Activated naive CD4-positive, alpha-beta T cell treated with anti-CD3 and anti-CD28 coated beads, Interleukin-2, amount 50 U/mL, for 72 hours (primary cell): ENCODE measurements at regions not wholly inside any gene's neighbourhood (a gene's known extent, or its start where the extent isn't known, plus 50 kb on each side); places are given as distances from the start of the nearest gene placed in this dataset.

ENCODE experiments used
- ATAC-seq, 2 donors: fragments of 150-1000 bp; cut with Tn5 transposase; 2 replicates each; pipeline ENCODE4 v1.10.0; 2021; ENCODE audit warnings: mild to moderate bottlenecking in 2 of 2, moderate library complexity in 2 of 2
- DNase-seq, 2 donors: peaks; one replicate each; pipeline ENCODE4 v3.0.0; 2021 to 2022; ENCODE audit warnings: low spot score in 2 of 2
- H3K27ac Mint-ChIP-seq, 2 donors: one replicate each; pipeline ENCODE4 v1.8.0; 2022; ENCODE audit warnings: mild to moderate bottlenecking in 2 of 2, mixed read lengths in 2 of 2
- H3K36me3 Mint-ChIP-seq, 2 donors: one replicate each; pipeline ENCODE4 v1.8.0; 2022; ENCODE audit warnings: mixed read lengths in 2 of 2
- H3K9me3 Mint-ChIP-seq, 2 donors: one replicate each; pipeline ENCODE4 v1.8.0; 2022; ENCODE audit warnings: mixed read lengths in 2 of 2

DNA sequence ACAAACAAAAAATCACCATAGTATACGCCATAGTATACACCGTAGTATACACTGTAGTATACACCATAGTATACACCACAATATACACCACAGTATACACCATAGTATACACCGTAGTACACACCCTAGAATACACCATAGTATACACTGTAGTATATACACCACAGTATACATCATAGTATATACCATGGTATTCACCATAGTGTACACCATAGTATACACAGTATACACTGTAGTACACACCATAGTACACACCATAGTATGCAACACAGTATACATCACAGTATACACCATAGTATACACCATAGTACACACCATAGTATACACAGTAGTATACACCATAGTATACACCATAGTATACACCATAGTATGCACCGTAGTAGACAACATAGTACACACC, 157.6 kb upstream of the ADARB2 start:
- no peak for ATAC-seq
- Mint-ChIP-seq H3K27ac (no peak overlapping the region), H3K9me3 (no peaks in the 10 kb centered on the region), H3K36me3 (no peaks in the 10 kb centered on the region)
- DNase-seq, result no peak

DNA sequence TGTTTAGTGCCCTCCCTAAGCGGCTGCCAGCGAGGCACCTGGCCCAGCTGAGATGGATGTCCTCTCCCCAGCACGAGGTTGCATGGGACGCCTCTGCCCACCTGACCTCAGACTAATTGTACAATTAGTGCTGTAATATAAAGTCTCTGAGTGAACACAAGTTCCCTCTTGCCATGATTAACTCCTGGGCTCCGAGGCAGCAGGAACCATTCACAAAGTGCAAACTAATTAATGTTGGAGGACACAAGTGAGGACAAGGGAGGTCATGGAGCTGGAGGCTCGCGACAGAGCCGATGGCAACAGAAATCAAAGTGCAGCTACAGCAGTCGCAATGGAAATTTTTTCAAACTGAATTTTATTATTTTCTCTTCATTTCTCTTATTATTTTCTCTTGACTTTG, 156.6 kb upstream of the ADARB2 start:
- Mint-ChIP-seq H3K27ac (no peak overlapping the region), H3K36me3 (no peaks in the 10 kb centered on the region), H3K9me3 (no peaks in the 10 kb centered on the region)
- ATAC-seq (no peak), DNase-seq (no peak)

DNA sequence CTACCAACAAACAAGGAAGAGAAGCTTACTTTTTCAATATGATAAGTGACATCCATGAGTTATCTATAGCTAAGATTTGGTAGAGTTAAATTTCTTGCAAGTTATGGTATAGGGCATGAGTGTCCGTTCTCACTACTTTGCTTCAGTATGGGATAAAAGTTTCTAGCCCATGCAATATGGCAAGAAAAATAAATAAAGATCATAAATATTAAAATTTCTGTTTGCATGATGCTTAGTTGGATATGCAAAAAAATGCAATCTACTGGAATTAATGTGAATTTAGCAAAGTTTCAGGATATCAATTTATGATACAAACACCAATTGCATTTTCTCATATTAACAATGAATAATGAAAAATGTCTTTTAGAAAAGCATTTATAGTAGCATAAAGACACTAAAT, 148.7 kb upstream of the ADARB2 start:
- no peak overlapping the region for H3K27ac Mint-ChIP-seq
- H3K9me3 Mint-ChIP-seq, result peaks cover 3 to 8% of the 10 kb centered on the region in 2 donors
- ATAC-seq (no peak), DNase-seq (no peak)
- H3K36me3 Mint-ChIP-seq, result no peaks in the 10 kb centered on the region

DNA sequence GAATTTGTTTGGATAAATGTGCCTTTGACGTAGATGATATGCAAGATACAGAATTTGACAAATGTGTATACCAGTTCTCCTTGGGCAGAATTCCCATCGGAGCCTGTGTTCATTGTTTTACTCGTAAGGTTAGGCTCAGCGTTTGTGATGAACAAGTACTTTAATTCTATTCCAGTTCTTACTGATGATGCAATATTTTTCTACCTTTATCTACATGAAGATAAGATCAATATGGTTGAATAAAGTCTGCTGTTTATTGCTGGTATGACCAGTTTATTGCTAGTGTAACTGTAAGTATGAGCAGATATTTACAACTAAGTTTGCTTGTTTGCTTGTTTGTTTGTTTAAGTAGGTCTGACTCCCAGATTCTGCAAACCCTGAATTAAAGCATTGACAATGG, 145.4 kb upstream of the ADARB2 start:
- no peak overlapping the region for H3K27ac Mint-ChIP-seq
- ATAC-seq, result no peak
- no peak for DNase-seq
- no peaks in the 10 kb centered on the region for H3K36me3 Mint-ChIP-seq
- peaks cover 3 to 8% of the 10 kb centered on the region in 2 donors for H3K9me3 Mint-ChIP-seq

DNA sequence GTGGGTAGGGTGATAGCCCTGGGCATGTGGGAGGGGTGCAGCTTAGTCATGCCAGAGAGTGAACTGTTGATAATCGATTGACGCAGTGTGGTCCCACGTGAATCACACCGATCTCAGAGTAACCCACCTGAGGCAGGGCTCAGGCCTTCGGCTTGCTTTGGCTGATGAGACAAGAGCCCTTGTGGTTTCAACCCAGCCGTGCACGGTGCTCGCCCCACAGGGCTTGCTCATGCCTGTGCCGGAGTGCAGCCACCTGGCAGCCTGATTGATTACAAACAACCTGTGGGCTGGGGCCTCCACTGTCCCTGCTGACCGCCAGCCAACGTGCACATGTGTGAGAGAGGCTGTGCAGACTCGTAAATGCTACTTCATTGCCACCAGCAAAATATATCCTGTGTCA, 144.9 kb upstream of the ADARB2 start:
- peaks cover 3 to 8% of the 10 kb centered on the region in 2 donors for H3K9me3 Mint-ChIP-seq
- no peaks in the 10 kb centered on the region for H3K36me3 Mint-ChIP-seq
- H3K27ac Mint-ChIP-seq, result no peak overlapping the region
- no peak for ATAC-seq
- DNase-seq, result no peak

DNA sequence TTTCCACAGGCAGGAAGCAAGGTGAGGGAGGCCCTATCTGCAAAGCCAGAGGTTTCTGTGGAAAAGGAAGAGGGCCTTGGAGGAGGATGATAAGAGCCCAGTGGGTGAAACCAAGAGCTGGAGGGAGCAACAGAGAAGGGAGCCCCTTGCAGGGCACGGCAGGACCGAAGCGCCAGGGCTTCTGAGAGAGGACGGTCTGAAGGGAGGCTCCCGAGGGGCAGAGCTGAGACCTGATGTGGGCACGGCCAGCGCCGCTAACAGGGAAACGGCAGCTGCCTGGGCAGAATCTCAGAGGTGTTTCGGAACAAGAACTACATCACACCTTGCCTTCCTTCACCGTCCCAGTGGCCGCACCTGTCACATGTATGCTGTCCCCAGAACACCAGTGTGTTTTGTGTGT, 144.3 kb upstream of the ADARB2 start:
- peaks cover 3 to 8% of the 10 kb centered on the region in 2 donors for H3K9me3 Mint-ChIP-seq
- ATAC-seq (no peak), DNase-seq (no peak)
- no peaks in the 10 kb centered on the region for H3K36me3 Mint-ChIP-seq
- no peak overlapping the region for H3K27ac Mint-ChIP-seq

DNA sequence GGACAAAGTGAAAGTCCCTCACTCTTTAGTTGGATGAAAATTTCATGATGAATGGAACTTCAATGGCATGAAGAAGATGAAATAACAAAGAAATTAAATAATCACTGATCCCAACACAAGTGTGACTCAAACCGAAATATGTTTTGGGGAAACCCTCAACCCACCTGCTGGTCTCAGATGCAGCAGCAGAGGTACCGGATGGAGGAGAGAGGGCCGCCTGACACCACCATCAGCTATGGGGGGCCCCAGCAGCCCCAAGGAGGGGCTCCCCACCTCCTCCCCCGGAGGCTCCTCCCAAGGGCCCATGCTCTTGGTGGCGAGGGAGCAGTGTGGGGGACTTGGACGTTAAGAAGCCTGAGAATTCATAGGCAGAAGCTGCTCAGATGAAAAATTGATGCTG, 137.2 kb upstream of the ADARB2 start:
- ATAC-seq, result no peak
- Mint-ChIP-seq H3K36me3 (no peaks in the 10 kb centered on the region), H3K27ac (no peak overlapping the region), H3K9me3 (no peaks in the 10 kb centered on the region)
- DNase-seq, result no peak

DNA sequence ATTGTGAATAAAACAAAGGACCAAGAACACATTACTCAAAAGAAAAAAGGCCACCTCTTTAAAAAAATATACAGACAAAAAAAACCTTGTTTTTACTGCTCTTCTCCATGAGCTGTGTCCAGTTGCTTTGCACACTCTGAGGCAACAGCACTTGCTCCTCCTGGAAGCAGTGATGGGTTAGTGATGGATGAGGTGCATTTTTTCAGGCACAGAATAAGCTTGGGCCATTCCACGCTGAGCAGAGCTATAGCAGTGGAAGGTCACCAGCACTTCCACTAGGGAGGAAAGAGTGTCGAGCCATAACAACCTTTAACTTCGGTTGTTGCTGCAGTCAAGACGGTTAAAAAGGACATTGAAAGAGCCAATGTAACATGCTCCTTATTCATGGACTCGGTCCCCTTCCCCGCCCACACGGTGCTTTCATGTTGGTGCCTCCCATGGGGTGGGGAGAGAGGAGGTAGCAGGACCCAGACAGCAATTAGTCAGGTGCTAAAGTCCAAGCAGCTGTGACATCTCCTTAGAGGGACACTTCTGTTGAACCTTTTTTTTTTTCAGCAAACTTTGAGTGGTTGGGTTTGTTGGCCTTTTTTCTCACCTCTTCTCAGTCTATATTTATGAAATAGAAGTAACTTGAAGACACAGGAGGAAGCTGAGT, 136.5 kb upstream of the ADARB2 start:
- no peak for DNase-seq
- Mint-ChIP-seq H3K27ac (no peak overlapping the region), H3K36me3 (no peaks in the 10 kb centered on the region), H3K9me3 (no peaks in the 10 kb centered on the region)
- ATAC-seq, result no peak

DNA sequence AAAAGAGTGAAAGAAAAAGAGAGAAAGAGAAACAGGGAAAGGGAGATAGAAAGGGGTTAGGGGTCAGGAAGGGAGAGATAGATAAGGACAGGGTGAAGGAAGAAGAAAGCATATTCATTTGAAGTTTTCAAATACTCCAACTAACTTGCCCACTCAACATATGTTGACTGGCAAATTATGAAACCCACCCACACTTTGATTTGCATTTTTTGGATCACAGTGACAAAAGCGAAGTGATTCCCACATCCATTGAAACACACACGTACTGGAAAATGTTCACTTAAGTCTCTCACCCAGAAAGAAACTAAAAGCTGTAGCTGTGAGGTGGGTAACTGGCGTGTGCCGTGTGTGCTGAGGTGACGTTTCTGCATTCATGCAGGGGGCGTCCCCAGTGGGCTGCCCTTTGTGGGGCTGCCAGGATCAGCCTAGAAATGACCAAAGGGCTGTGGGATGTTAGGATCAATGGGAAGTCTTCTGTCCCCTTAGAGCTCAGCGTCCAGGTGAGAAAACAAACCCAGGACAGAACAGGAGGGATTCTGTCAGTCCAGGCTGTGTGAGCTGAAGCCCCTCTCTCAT, 134.9 kb upstream of the ADARB2 start:
- H3K27ac Mint-ChIP-seq, result no peak overlapping the region
- no peak for DNase-seq
- no peaks in the 10 kb centered on the region for H3K36me3 Mint-ChIP-seq
- no peaks in the 10 kb centered on the region for H3K9me3 Mint-ChIP-seq
- no peak for ATAC-seq

DNA sequence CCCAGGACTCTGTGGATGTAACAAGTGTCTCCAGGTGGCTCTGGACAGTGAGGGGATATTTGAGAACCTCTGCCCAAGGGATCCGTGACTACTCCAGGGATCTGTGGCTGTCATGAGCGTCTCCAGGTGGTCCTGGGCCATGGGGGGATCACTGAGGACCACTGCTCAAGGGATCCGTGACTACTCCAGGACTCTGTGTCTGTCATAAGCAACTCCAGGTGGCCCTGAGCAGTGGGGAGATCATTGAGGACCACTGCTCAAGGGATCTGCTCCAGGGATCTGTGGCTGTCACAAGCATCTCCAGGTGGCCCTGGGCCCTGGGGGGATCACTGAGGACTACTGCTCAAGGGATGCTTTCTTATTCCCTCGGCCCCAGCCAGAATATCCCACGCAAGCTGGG, 133.2 kb upstream of the ADARB2 start:
- ATAC-seq, result no peak
- Mint-ChIP-seq H3K9me3 (no peaks in the 10 kb centered on the region), H3K36me3 (no peaks in the 10 kb centered on the region), H3K27ac (no peak overlapping the region)
- no peak for DNase-seq

DNA sequence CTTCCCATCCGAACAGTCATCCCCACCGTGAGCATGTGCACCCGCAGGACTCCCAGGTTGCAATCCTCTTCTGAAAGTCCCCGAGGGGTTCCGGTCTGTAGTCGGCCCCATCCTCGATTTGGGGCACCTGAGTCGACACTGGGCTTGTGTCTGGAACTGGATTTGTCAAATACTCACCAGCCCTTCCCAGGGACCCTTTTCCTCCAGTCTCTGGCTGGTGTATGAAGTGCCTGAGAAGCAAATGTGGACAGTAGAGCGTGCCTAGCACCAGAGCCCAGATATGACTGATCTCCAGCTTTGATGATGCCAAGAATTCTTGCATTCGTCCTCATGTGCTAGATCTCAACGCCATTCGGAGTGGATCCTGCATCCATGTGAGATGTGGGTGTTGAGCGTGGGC, 132.5 kb upstream of the ADARB2 start:
- DNase-seq, result no peak
- Mint-ChIP-seq H3K36me3 (no peaks in the 10 kb centered on the region), H3K9me3 (peaks cover 0 to 5% of the 10 kb centered on the region in 2 donors), H3K27ac (no peak overlapping the region)
- ATAC-seq, result no peak

DNA sequence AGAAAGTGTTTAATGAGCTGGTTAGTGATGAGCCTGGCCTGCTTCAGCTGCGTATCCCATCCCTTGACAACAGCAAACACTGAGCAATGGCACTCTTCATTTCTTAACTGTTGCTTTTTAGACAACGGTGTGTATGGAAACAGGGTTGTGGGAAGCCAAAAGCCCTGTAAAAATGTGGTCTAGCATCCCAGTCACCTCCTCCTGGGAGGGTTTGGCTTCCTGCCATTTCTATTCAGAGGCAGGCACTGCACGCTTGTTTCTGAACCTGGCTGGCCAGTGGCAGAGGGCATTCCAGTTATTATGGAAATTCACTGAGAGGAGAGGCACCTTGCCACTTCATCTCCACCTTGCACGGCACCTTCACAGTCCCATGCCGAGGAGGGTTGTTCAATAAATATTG, 123.0 kb upstream of the ADARB2 start:
- H3K36me3 Mint-ChIP-seq, result peaks cover 6 to 11% of the 10 kb centered on the region in 2 donors
- peaks cover 8 to 10% of the 10 kb centered on the region in 2 donors for H3K9me3 Mint-ChIP-seq

DNA sequence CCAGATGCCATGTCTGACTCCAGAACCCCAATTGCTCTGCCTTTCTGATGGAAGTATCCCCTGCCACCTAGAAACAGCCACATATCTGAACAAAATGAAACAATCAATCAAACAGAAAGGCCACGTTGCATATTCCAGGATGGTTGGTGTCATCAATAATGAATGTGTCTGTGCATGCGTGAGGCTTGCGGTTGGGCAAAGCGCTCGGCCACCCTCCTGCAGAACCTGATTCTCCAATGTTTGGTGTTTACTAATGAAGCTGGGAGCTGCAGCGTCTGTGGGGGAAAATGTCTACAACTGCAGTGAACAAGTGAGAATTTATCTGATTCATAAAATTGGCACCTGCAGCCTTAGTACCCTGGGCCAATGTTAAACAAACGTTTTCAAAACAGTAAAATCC, 121.2 kb upstream of the ADARB2 start:
- H3K36me3 Mint-ChIP-seq, result peaks cover 2 to 3% of the 10 kb centered on the region in 2 donors
- ATAC-seq (no peak), DNase-seq (no peak)
- no peak overlapping the region for H3K27ac Mint-ChIP-seq
- peaks cover 1 to 4% of the 10 kb centered on the region in 2 donors for H3K9me3 Mint-ChIP-seq

More for the DNA sequence above, 123.0 kb upstream of the ADARB2 start:
- H3K27ac Mint-ChIP-seq, result no peak overlapping the region
- DNase-seq (no peak), ATAC-seq (no peak)

DNA sequence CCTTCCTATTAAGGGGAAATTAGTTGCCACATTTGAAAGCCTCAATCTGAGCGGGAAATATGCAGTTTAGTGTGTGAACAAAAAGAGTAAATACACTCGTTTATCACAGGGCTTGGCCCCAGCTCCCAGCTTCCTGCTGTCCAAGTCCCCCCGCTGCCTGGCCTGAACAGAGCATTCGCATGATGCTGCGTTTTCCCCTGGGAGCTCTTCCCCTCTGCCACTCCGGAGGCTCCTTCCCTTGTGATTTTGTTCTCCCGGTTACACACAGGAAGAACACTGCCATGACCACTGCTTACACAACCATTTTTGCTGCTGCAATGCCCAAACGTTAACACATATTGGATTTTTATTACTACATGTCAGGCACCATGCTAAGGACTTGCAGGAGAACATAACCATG, 120.7 kb upstream of the ADARB2 start:
- H3K27ac Mint-ChIP-seq, result no peak overlapping the region
- ATAC-seq, result no peak

DNA sequence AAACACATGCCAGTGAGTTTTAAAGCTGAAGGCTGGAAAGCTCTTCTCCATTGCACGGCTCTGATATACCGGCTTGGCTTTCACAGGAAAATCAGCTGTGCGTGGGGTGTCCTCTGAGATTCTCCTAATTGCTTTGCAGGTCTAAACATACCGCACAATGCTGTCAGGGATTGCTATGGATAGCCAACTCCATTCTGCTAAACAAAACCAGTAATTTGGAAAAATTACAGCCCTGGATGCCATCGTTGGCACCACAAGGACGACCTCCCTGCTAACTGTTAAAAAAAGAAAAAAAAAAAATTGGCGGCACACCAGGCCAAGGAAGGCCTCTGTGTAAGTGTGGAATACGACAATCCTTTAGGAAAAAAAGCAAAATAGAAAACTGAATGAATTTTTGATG, 118.6 kb upstream of the ADARB2 start:
- no peak overlapping the region for H3K27ac Mint-ChIP-seq
- ATAC-seq (no peak), DNase-seq (no peak)
- H3K36me3 Mint-ChIP-seq, result no peaks in the 10 kb centered on the region
- H3K9me3 Mint-ChIP-seq, result no peaks in the 10 kb centered on the region

More for the DNA sequence above, 120.7 kb upstream of the ADARB2 start:
- no peaks in the 10 kb centered on the region for H3K9me3 Mint-ChIP-seq
- DNase-seq, result no peak
- no peaks in the 10 kb centered on the region for H3K36me3 Mint-ChIP-seq

DNA sequence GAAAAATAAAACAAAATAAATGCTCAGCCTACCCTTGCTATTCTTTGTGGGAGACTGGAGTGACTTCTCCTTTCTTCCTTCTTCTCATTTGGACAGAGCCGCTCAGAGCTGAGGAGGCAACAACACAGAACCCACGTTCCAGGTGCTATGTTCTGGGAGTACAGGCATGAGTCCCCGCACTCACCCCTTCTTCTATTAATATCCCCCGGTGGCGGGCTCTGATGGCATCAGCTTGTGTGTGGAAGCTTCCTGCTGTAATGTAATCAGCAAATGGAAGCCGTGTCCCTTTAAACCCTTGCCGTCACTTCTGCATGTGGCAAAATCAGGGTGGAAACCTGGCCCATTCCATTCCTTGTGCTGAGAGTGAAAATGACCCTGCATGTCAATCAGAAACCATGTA, 116.9 kb upstream of the ADARB2 start:
- Mint-ChIP-seq H3K36me3 (no peaks in the 10 kb centered on the region), H3K9me3 (no peaks in the 10 kb centered on the region), H3K27ac (no peak overlapping the region)
- DNase-seq, result no peak
- no peak for ATAC-seq

DNA sequence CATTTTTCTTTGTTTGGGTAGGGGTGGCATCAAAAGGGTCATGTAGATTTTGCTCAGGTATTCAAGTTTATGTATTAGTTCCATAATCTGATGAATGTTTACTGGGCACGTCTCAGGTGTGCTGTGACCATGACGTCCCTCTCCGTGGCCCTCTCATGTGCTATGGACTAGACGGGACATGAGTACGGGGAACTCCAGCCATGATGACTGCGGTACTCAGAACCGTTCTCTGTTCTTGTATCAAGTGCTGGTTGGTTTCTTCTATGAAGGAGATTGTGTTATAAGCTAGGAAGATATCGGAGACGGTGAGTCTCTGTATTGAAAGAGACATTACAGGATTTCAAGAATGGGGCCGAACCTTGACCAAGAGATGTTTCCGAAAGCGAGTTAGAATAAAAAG, 116.5 kb upstream of the ADARB2 start:
- H3K9me3 Mint-ChIP-seq, result no peaks in the 10 kb centered on the region
- no peak for DNase-seq
- ATAC-seq, result no peak

DNA sequence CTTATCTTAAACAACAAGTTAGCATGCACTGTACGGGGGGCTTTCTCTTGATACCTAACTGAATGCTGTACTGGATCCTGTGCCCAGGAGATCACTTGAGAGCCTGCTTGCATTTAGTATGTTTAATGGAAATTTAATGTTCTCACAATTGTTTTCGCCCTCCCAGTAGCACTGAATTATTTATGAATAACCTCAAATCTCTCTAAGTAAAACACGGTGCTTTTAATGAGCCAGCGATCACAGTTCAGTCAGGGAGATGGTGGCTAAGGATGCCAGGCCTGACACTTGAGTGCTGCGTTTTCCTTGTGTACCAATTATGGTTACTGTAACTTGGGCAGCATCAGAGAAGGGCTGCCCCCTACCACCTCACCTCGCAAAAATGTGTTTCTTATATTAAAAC, 115.5 kb upstream of the ADARB2 start:
- no peak for ATAC-seq
- Mint-ChIP-seq H3K9me3 (no peaks in the 10 kb centered on the region), H3K27ac (no peak overlapping the region), H3K36me3 (no peaks in the 10 kb centered on the region)
- no peak for DNase-seq

More for the DNA sequence above, 116.5 kb upstream of the ADARB2 start:
- Mint-ChIP-seq H3K27ac (no peak overlapping the region), H3K36me3 (no peaks in the 10 kb centered on the region)
